Body of pancreas (tissue), 4 donors: ENCODE measurements at regions not wholly inside any gene's neighbourhood (a gene's known extent, or its start where the extent isn't known, plus 50 kb on each side); places are given as distances from the start of the nearest gene placed in this dataset.

Experiments
- CTCF ChIP-seq, 7 experiments: fragments of 450-650 bp in 4 of 7; fragments of 200-600 bp in 3 of 7; sonication (generic) in 3 of 7; IDR thresholded peaks; one replicate each; pipeline ENCODE4 v1.5.1; 2016 to 2019; ENCODE audit warnings: antibody characterized with exemption in 7 of 7
- POLR2A ChIP-seq, 3 donors: fragments of 450-650 bp; IDR thresholded peaks; one replicate each; pipeline ENCODE4 v1.6.1; 2016; ENCODE audit warnings: antibody characterized with exemption in 3 of 3, mild to moderate bottlenecking in 2 of 3

DNA sequence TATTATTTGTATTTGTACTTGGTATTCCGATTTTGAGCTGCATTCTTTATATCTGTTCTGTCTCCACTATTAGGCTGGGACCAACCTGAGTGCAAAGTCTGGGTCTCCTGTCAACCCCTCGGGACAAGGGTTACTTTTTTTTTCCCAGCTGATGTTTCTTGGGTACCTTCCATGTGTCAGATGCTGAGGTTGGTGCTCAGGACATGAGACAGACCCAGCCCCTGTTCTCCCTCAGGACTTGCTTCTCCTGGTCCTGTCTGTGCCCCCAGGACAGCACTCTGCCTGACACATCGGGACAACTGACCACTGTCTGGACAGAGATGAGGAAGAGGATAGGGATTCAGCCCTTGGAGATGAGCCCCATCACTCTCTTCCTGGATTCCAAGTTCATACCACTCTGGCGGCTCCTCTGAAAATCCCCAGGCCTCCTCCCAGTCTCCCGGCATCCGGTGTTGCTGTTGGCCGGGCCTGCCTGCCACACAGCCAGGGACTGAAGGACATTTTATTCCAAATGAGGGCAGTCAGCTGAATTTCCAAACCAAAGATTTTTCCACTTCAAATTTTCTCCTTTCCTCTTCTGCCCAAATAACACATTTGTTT is 55.6 kb upstream of the FMOD start:
- TF ChIP-seq CTCF (IDR thresholded peaks at IDR 0.05) (no peak), POLR2A (IDR thresholded peaks at IDR 0.05) (no peak)
